Transverse colon (tissue), 4 donors: ENCODE measurements at regions not wholly inside any gene's neighbourhood (a gene's known extent, or its start where the extent isn't known, plus 50 kb on each side); places are given as distances from the start of the nearest gene placed in this dataset.

ENCODE experiments used
- DNase-seq: peaks from one replicate; pipeline ENCODE4 v3.0.0-alpha.2; 2019
- H3K27ac ChIP-seq, 4 donors: fragments of 200-600 bp; sonication (generic); 2 replicates each; pipeline ENCODE4 v1.5.1; 2016 to 2018; ENCODE audit warnings: inconsistent platforms in 4 of 4
- H3K27me3 ChIP-seq: fragments of 200-600 bp; sonication (generic); 2 replicates; pipeline ENCODE4 v1.5.1; 2017; ENCODE audit warnings: inconsistent platforms
- H3K36me3 ChIP-seq, 4 donors: fragments of 200-600 bp; sonication (generic); 2 replicates each; pipeline ENCODE4 v1.5.1; 2017 to 2019; ENCODE audit warnings: inconsistent platforms in 4 of 4
- H3K4me1 ChIP-seq, 4 donors: fragments of 200-600 bp; sonication (generic); 2 replicates each; pipeline ENCODE4 v1.5.1; 2017 to 2020; ENCODE audit warnings: inconsistent platforms in 4 of 4
- H3K4me3 ChIP-seq, 4 donors: fragments of 200-600 bp; sonication (generic); 1 replicate in 1 of 4; 2 replicates in 3 of 4; pipeline versions ENCODE4 v1.5.1 to v1.6.1; 2017 to 2019; ENCODE audit warnings: inconsistent platforms in 4 of 4
- H3K9me3 ChIP-seq, 2 donors: fragments of 200-600 bp; sonication (generic); 2 replicates each; pipeline ENCODE4 v1.5.1; 2017 to 2019; ENCODE audit warnings: inconsistent platforms in 2 of 2
- EP300 ChIP-seq: sonication (generic); formaldehyde crosslinking; IDR thresholded peaks from one replicate; pipeline ENCODE4 v1.6.1; 2017; ENCODE audit warnings: antibody characterized with exemption, low read depth
- POLR2A ChIP-seq: fragments of 450-650 bp; IDR thresholded peaks from one replicate; pipeline ENCODE4 v1.6.1; 2016; ENCODE audit warnings: antibody characterized with exemption, mild to moderate bottlenecking, moderate library complexity
- POLR2AphosphoS5 ChIP-seq, 3 donors: sonication (generic); formaldehyde crosslinking; IDR thresholded peaks; one replicate each; pipeline ENCODE4 v1.6.1; 2016; ENCODE audit warnings: antibody characterized with exemption in 3 of 3
- whole genome bisulfite sequencing, 2 donors: methylation state at CpG; one replicate each; pipeline ENCODE4 v1.1.5; 2018; ENCODE audit warnings: low coverage in 1 of 2; 5-methylcytosine and 5-hydroxymethylcytosine counted together
- in situ Hi-C, 4 donors: fragments of 200-750 bp; cut with MboI; loops; one replicate each; pipeline versions ENCODE4 v1.15.0 to v1.15.1; 2017; ENCODE audit warnings: low sequenced_read_pairs in 3 of 4, low pct_ligation_motif_present in 1 of 4, low pct_unique_long_range_greater_than_20kb in 1 of 4
- intact Hi-C: fragments of 100-400 bp; cut with DNase I; formaldehyde crosslinking; loops from one replicate; pipeline ENCODE4 v1.15.1; 2023; ENCODE audit warnings: low total_unique reads
- TF ChIP-seq, protein P1 (sequence below), 5 experiments: fragments of 200-600 bp in 3 of 5; fragments of 450-650 bp in 2 of 5; sonication (generic) in 3 of 5; IDR thresholded peaks; 1 replicate in 2 of 5; 2 replicates in 3 of 5; pipeline ENCODE4 v1.5.1; 2016 to 2017; ENCODE audit warnings: antibody characterized with exemption in 5 of 5, inconsistent platforms in 3 of 5, mild to moderate bottlenecking in 2 of 5, moderate library complexity in 1 of 5

DNA sequence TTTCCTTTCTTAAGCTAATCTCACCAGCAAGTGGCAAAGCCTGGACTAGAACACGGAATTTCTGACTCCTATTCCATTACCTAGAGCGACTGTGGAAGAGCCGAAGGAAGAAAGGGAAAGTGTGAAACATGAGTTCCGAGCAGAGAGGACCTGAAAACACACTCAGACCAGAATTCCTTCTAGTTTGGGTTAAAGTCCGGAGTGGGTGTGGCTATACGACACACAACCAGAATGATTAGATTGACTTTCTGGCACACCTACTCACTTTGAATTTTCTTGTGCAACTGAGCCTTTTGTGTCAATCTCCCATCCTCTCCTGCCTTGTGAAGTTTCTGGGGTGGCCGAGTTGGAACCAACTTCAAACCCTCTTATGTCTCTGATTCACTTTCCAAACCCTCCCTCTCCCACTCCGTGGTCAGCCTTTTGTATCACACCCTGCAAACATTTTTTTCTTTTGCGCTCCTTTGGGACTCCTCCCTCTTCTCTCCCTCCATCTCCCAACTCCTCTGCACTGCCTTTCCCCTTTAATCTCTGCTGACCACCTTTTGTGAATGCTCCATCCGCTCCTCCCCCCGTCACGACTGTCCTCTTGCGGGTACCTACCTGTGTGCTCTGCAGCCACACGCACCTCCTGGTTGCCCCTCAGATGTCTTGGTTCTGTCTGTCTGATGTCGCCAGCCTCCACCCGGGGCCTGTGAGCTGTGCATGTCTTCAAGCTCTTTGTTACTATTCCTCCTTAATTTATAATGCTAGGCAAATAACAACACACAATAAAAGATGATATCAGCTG, 86.3 kb upstream of the BLID start:
- Histone ChIP-seq H3K4me3 (peak overlapping the region in 3 of 4 donors; percentile 18 to 33 (median 19)), H3K9me3 (no peaks in the 10 kb centered on the region), H3K27ac (peak overlapping the region; percentile 31 to 50 (median 44)), H3K36me3 (no peaks in the 10 kb centered on the region), H3K27me3 (peaks cover 12% of the 10 kb centered on the region), H3K4me1 (peaks cover 0 to 18% (median 10%) of the 10 kb centered on the region in 4 donors)
- 11 to 32% methylated on average over 14 to 16 of the region's 16 CpGs for WGBS, 2 donors
- no peak for DNase-seq
- in situ Hi-C loops: loop anchor here in 3 of 4 donors (10.0 to 25.0 kb wide), 3 partner anchors 310 to 548 kb away; no protein-coding TSS in a partner anchor
- TF ChIP-seq EP300 (no peak), POLR2A (no peak), POLR2AphosphoS5 (IDR thresholded peaks at IDR 0.05) (no peak)
- TF ChIP-seq, protein P1, sequence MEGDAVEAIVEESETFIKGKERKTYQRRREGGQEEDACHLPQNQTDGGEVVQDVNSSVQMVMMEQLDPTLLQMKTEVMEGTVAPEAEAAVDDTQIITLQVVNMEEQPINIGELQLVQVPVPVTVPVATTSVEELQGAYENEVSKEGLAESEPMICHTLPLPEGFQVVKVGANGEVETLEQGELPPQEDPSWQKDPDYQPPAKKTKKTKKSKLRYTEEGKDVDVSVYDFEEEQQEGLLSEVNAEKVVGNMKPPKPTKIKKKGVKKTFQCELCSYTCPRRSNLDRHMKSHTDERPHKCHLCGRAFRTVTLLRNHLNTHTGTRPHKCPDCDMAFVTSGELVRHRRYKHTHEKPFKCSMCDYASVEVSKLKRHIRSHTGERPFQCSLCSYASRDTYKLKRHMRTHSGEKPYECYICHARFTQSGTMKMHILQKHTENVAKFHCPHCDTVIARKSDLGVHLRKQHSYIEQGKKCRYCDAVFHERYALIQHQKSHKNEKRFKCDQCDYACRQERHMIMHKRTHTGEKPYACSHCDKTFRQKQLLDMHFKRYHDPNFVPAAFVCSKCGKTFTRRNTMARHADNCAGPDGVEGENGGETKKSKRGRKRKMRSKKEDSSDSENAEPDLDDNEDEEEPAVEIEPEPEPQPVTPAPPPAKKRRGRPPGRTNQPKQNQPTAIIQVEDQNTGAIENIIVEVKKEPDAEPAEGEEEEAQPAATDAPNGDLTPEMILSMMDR (IDR thresholded peaks at IDR 0.05): no peak
- intact Hi-C loops: loop anchor here (5.0 kb wide), 2 partner anchors 100 to 545 kb away; no protein-coding TSS in a partner anchor

DNA sequence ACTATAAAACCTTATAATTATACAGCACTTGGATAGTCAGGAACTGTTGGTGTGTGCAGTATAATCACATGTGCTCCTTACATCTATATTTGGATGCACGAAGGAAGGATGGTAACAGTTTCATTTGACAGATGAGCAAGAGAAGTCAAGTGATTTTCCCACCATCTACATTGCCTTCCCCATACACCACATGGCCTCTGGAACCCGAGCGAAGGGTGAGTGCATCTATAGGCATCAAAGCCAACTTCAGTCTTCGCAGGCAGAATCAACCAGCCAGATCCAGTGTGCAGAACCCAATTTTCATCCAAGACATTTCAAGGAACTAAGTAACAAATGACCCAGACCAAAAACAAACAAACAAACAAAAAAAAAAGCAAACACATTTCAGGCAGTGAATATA, 85.1 kb upstream of the BLID start:
- intact Hi-C loops (loop anchor here (5.0 kb wide), 2 partner anchors 99 to 544 kb away; no protein-coding TSS in a partner anchor), in situ Hi-C loops (loop anchor here in 3 of 4 donors (10.0 to 25.0 kb wide), 3 partner anchors 311 to 546 kb away; no protein-coding TSS in a partner anchor)
- no peak for TF ChIP-seq EP300
- TF ChIP-seq, protein P1 (IDR thresholded peaks at IDR 0.05): no peak
- no peak for TF ChIP-seq POLR2AphosphoS5 (IDR thresholded peaks at IDR 0.05)
- TF ChIP-seq POLR2A: no peak
- Histone ChIP-seq H3K4me1 (peaks cover 0 to 16% (median 10%) of the 10 kb centered on the region in 4 donors), H3K9me3 (no peaks in the 10 kb centered on the region), H3K27me3 (peaks cover 12% of the 10 kb centered on the region), H3K4me3 (no peak overlapping the region), H3K36me3 (no peaks in the 10 kb centered on the region), H3K27ac (no peak overlapping the region)
- no peak for DNase-seq
- 63 to 80% methylated on average over 4 of the region's 4 CpGs for WGBS, 2 donors

DNA sequence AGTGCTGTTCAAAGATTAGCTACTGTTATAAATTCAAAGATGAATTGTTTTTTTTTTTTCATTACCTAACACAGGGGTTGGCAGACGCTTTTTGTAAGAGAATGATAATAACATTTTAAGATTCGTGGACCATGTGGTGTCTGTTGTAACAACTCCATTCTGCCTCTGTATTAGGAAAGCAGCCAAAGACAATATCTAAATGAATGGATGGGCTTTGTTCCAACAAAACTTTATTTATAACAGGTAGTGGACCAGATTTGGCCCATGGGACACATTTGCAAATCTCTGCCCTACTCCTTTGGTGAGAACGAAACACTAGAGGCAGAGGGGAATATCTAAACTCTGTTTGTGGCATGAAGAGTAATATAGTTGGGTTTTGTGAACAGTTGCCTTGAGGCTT, 83.6 kb upstream of the BLID start:
- intact Hi-C loops: loop anchor here (5.0 kb wide), 2 partner anchors 97 to 542 kb away; no protein-coding TSS in a partner anchor
- H3K9me3 ChIP-seq: no peaks in the 10 kb centered on the region
- H3K4me1 ChIP-seq: peaks cover 0 to 16% (median 10%) of the 10 kb centered on the region in 4 donors
- H3K27me3 ChIP-seq: peaks cover 10% of the 10 kb centered on the region
- TF ChIP-seq EP300 (no peak), POLR2A (no peak), POLR2AphosphoS5 (IDR thresholded peaks at IDR 0.05) (no peak)
- TF ChIP-seq, protein P1 (IDR thresholded peaks at IDR 0.05): no peak
- no peaks in the 10 kb centered on the region for H3K36me3 ChIP-seq
- H3K4me3 ChIP-seq: no peak overlapping the region
- DNase-seq: no peak
- H3K27ac ChIP-seq: no peak overlapping the region
- WGBS, 2 donors: 42 to 56% methylated on average over 3 of the region's 3 CpGs
- in situ Hi-C loops: loop anchor here in 3 of 4 donors (10.0 to 25.0 kb wide), 3 partner anchors 313 to 545 kb away; no protein-coding TSS in a partner anchor

GRCh38 chr11:122198291-122198983, 82.4 kb upstream of the BLID start:
- Histone ChIP-seq H3K27me3 (no peaks in the 10 kb centered on the region), H3K9me3 (no peaks in the 10 kb centered on the region), H3K4me1 (peaks cover 0 to 16% (median 10%) of the 10 kb centered on the region in 4 donors), H3K4me3 (no peak overlapping the region), H3K27ac (no peak overlapping the region), H3K36me3 (no peaks in the 10 kb centered on the region)
- TF ChIP-seq, protein P1 (IDR thresholded peaks at IDR 0.05): no peak
- TF ChIP-seq POLR2A: no peak
- TF ChIP-seq POLR2AphosphoS5 (IDR thresholded peaks at IDR 0.05): no peak
- TF ChIP-seq EP300: no peak
- intact Hi-C loops (no loop called here), in situ Hi-C loops (no loop called here)
- DNase-seq: no peak
- 81 to 88% methylated on average over 6 to 7 of the region's 7 CpGs for WGBS, 2 donors
